T-helper 22 cell (primary cell): ENCODE measurements at regions not wholly inside any gene's neighbourhood (a gene's known extent, or its start where the extent isn't known, plus 50 kb on each side); places are given as distances from the start of the nearest gene placed in this dataset.
"Not testable (repeated sequence)": the region's sequence is repeated elsewhere in the genome, so short reads cannot be mapped to it uniquely, and the experiment has no call there.

Experiments used
- DNase-seq: peaks from one replicate; pipeline ENCODE4 v3.0.0-alpha.2; 2020; ENCODE audit warnings: low read depth

DNA sequence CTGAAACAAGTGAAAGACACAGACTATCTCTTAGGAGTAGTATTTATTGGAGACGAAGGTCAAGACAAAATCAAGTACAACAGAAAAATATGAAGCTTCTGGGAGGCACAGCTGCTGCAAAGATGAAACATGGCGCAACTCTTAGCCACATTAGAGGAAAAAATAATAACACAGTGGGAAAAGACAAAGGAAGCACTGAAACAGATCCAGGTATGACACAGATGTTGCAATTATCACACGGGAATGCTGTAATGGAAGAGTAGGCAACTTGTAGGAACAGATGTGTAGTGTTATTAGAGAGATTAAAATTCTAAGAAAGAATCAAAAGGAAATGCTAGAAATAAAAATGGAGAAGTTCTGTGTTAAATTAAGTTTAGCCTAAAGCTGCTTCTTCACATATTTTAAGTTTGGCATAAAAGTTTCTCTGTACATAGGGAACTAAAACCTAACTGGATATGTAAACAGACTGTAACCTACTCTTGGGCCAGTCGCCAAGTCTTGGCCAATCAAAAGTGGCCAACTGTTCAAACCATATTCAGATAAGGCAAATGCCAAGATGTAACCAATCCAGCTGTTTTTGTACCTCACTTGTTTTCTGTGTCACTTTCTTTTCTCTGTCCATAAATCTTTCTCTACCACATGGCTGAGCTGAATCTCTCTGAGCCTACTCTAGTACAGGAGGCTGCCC is 1132.0 kb upstream of the LRRTM3 start:
- DNase-seq = no peak

DNA sequence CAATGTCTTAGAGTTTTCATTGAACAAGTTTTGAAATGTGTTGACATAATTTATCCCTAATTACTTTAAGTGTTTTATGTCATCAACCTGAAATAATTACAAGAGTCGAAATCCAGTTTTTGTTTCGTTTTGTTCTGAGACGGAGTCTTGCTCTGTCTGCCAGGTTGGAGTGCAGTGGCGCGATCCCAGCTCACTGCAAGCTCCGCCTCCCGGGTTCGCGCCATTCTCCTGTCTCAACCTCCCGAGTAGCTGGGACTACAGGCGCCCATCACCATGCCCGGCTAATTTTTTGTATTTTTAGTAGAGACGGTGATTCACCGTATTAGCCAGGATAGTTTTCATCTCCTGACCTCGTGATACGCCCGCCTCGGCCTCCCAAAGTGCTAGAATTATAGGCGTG is 1131.0 kb upstream of the LRRTM3 start:
- not testable (repeated sequence) for DNase-seq

GRCh38 chr10:65796472-65796871 is 1129.4 kb upstream of the LRRTM3 start:
- no peak for DNase-seq

DNA sequence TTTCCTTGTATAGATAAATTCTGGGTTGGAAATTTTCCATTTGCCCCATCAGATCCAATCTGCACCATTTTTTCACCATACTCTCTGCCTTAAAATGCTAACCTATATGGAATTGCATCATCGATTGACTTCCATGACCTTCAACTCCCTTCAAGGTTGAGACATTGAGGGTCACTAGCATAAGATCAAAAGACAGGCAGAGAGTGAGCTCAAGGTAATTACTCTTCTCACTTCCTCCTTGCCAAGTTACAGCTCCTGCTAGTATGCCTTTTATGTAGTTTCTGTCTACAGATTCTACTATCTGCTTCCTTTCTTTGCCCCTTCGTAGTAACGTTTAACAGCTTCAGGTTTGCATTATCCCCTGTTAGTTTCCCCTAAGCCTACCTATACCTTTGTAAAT is 1127.7 kb upstream of the LRRTM3 start:
- no peak for DNase-seq

GRCh38 chr10:65802391-65802790 is 1123.4 kb upstream of the LRRTM3 start:
- DNase-seq = no peak

- DNase-seq = no peak
Measured at GRCh38 chr10:65805511-65805910, 1120.3 kb upstream of the LRRTM3 start.

DNA sequence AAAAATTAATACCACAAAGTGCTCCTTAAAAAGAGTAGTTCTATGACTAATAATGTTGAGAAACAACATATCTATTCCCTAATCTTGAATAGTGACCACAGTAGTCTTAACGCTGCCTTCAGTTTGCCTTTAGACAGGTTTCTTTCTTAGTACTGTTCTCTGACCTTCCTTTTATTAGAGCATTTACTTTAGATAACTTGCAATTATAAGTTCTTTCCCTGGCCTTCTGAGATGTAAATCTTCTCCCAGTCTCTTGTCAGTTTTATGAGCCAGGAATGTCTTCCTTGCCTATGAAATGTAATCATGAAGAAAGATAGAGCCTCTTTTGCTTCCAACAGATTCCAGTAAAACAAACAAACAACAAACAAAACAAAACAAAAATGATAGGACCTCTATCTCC is 1119.8 kb upstream of the LRRTM3 start:
- DNase-seq = no peak

DNA sequence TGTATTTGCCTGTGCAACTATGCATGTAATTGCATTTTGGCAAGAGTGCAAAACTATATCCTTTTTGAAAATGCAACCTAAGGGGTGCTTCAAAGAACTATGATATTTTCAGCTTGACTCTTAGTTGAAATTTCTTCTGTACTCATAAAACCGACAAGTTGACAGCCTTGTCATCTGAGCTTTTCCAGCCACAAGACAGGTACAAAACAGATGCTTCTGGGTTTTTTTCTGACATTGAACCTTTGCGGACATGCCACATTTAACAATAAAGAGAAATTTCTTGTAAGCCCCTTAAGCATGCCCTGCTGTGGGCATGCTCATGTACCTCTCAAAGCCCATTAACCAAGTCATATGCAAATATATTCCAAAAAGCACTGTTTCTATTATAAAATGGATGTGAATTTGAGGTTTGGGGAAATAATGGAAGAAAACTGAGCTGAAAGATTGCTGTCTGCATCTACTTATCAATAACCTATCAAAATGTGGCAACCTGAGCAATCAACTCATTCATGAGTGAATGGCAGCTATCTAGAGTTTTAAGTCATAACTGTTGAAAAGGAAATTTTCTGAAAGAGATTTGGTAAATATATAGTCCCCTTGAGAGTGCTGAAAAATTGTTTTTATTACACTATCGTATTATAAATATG is 1117.0 kb upstream of the LRRTM3 start:
- no peak for DNase-seq

- DNase-seq = no peak
Measured at GRCh38 chr10:65811931-65812525, 1113.8 kb upstream of the LRRTM3 start.

GRCh38 chr10:65816536-65816935 is 1109.3 kb upstream of the LRRTM3 start:
- DNase-seq = no peak

DNA sequence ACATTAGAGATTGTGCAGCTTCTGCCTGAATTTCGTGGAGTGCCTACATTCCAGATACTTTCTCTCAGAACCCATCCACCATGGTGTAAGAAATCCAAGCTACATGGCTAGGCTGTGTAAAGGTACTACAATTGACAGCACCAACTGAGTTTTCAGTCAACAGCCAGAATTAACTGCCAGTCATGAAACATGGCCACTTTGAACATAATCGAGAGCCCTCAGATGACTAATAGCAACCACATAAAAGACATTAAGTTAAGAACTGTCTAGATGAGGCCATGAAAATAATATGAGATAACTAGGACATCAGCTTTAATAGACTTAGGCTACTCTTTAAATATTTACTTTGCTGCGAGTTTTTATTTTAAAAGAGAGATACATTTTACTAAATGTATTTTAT is 1106.8 kb upstream of the LRRTM3 start:
- DNase-seq = no peak

DNA sequence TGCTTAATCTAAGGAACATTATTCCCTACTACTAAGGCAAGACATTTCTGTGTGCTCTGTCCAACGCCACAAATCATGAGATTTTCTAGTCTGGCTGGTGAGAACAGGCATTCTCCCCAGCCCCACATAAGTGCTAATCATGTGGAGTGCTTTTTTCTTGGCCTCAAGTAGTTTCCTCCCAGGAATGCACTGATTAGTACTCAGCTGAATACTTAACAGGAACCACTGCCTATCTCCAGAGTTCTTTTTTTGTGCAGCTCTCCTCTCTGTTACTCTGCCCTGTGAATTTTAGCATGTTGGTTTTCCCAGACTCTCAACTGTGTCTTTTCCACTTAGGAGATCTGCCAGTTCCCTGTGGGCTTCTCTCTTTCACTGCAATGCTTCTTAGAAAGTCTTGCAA is 1098.5 kb upstream of the LRRTM3 start:
- no peak for DNase-seq

DNA sequence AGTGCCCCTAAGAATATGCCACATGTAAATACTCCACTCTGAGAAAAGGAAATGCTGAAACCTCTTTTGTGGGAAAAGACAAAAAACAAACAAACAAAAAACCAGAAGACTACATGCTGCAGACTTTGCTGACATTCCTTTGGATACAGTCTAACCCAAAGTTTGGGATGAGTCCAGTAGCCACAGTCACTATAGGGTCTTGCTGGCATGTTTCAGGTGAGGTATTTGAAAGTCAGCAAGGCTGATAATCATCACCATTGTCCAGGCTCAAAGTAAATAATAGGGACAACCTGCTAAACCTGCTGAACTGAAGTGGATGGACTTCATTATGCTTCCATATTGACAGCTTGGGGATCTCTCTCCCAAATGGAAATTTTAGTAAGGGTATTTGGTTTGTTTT is 1087.0 kb upstream of the LRRTM3 start:
- no peak for DNase-seq

GRCh38 chr10:65843203-65843602 is 1082.6 kb upstream of the LRRTM3 start:
- no peak for DNase-seq

GRCh38 chr10:65845916-65846315 is 1079.9 kb upstream of the LRRTM3 start:
- no peak for DNase-seq

DNA sequence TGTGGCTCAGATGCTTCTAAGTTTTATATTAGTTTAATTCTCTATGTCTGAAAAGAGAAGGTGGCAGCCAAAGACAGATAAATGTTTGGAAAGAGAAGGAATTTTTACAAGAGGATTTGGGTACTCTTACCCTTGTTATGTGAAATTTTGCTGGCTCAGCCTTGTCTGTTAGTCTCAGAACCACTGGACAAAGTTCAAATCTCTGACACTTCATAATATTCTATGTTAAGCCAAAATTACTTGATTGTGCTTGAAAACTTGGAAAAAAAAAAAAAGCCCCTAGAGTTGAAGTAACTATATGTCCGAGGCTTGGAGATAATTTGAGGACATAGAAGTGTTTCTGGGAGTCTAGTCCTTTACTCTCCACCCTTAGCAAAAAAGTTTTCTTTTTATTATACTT is 1079.3 kb upstream of the LRRTM3 start:
- no peak for DNase-seq

GRCh38 chr10:65846949-65847348 is 1078.9 kb upstream of the LRRTM3 start:
- DNase-seq = no peak

DNA sequence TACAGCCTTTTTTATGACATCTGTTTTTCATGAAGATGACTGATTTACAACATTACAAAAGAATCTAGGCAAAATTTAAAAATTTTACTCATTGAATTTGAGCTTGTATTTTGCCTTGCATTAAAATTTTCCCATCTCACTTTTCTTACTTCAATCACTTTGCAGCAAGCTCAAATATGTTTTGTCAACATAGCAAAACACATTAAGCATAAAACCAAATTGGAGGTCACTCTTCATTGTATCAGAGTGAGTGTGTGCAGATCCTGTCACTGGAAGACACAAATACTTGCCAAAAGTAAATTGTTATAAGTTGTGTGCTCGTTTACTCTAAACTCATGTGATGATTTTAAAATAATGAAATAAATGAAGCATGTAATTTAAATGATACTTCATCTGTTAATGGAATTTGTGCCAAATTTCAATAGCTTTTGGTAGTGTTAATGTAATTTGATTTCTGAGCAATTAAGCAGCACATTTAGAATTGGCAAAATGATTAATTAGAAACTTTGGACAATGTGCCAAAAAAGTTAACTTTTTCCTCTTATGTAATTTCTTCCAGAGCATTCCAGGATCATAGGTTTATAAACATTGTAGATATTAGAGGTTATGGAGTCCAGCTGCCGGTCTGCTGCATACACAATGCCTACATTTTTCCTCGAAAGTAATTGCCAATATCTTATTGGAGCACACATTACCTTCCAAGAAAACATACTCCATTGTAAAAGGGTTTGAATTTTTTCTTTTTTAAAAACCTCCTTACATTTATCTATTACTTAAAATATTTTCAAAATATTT is 1078.2 kb upstream of the LRRTM3 start:
- DNase-seq = no peak

GRCh38 chr10:65858841-65859240 is 1067.0 kb upstream of the LRRTM3 start:
- DNase-seq = no peak

- no peak for DNase-seq
Measured at GRCh38 chr10:65861249-65861648, 1064.6 kb upstream of the LRRTM3 start.
